NOMO-1 treated with dmso at 0.1 percent for 144 hours (cell line): ENCODE measurements at regions not wholly inside any gene's neighbourhood (a gene's known extent, or its start where the extent isn't known, plus 50 kb on each side); places are given as distances from the start of the nearest gene placed in this dataset.

ENCODE experiments used
- DNase-seq: peaks from one replicate; lab custom pipeline; 2025; ENCODE audit not compliant: unreplicated experiment; lab: John Stamatoyannopoulos, UW

- DNase-seq = no peak
Measured at GRCh38 chr6:95777338-95777737, 200.0 kb downstream of the MANEA start.

DNA sequence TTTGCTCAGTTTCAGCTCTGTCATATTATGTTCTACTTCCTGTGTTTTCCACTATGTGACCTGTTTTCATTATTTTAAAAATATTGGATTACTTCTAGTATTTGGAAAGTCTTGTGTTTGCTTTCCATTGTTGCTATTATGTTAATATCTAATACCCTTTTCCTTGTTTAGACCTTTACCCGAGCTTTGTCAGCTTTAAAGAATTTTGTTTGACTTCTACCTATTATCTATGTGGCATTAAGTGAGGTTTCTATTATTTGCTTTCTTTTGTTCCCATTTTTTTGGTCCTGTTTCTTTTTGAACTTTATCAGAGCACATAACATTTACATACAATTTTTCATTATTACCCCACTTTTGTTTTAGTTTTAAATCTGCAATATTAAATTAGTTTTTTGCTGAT is 202.7 kb downstream of the MANEA start:
- no peak for DNase-seq

- no peak for DNase-seq
Measured at GRCh38 chr6:95784019-95784418, 206.7 kb downstream of the MANEA start.

DNA sequence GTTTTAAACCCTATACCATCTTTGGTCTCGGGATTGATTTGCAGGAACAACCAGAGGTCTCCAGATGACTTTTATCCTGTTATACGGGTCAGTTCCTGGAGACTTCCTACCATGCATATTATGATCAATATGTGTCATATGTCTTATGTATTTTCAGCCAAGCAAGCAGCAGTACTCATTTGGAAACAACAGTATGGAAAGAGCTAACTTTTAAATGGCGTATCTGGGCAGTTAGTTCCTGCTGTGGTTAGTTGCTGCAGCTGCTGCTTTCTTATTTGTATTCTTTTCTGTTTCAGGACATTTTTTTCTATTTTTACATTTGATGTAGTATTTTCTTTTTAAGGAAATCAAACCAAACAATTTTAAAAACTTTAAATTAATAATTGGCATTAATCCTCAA is 207.5 kb downstream of the MANEA start:
- no peak for DNase-seq

DNA sequence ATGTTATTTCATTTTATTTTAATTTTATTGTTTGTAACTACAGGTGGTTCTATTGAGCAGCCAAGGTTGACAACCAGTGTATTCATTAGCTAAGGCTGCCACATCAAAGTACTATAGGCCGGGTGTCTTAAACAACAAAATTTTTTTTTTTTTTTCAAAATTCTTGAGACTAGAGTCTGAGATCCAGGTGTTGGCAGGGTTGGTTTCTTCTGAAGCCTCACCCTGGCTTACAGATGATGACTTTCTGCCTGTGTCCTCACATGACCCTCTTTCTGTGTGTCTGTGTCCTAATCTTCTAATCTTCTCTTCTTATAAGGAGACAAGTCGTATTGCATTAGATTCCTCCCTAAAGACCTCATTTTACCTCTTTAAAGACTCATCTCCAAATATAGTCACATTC is 208.4 kb downstream of the MANEA start:
- DNase-seq = no peak

GRCh38 chr6:95786802-95787201 is 209.5 kb downstream of the MANEA start:
- DNase-seq = no peak

DNA sequence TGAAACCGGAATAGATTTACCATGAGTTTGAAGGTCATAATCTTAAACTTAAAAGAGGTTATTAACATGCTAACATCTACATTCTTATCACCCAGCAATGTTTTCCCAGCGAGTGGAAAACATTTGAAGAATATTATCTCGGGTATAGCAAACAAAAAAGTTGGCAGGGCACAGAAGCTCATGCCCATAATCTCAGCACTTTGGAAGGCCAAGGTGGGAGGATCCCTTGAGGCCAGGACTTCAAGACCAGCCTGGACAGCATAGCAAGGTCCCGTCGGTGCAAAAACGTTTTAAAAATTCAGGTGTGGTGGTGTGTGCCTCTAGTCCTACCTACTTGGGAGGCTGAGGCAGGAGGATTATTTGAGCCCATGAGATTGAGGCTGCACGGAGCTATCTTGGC is 213.5 kb downstream of the MANEA start:
- DNase-seq = no peak

DNA sequence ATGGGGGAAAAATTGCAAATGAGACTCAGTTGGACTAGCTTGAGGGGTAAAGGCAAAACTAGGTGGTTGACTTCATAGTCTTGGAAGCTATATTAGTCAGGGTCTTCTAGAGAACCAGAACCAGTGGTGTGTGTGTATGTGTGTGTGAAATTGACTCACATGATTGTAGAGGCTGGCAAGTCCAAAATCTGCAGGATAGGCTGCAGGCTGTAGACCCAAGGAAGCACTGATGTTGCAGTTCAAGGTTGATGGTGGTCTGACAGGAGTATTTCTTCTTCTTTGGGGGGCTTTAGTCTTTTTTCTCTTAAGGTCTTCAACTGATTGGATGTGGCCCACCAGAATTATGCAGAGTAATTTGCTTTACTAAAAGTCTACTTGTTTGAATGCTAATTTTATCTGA is 217.4 kb downstream of the MANEA start:
- DNase-seq = no peak

- DNase-seq = no peak
Measured at GRCh38 chr6:95795927-95796326, 218.6 kb downstream of the MANEA start.

DNA sequence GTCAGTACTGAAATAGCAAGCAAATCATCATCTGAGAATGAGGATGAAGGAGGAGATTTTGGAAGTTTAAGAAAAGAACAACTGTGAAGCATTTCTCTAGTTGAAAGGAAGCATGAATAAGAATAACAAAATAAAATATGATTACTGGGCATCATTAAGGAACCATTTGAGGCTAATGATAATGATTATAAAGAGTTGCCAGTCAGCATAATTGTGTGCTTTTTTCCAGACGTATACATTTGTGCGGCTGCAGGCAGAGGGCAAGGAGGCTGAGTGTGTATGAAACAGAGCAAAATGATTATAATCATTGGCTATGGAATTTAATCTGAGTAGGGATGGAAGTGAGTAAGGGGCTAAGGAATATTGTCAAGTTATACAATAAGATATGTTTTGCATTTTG is 218.7 kb upstream of the FUT9 start:
- no peak for DNase-seq

DNA sequence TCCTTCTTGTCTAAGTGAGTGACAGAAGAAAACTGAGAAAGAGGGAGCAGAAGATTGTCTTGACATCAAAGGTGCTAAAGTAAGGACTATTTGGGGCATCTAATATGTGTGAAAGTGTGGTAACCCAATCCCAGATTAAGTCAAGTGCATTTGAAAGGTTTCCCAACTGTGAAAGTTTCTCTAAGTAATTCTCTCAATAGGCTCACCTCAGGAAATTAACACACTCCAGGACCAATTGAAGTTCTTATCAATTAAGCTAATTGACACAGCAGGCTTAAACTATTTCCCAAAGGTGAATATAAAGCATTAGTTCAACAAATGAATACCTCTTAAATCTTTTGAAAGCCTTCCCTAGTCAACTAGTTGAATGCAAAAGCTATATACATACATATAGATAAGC is 212.8 kb upstream of the FUT9 start:
- DNase-seq = no peak

GRCh38 chr6:95803889-95804288 is 211.9 kb upstream of the FUT9 start:
- DNase-seq = no peak

DNA sequence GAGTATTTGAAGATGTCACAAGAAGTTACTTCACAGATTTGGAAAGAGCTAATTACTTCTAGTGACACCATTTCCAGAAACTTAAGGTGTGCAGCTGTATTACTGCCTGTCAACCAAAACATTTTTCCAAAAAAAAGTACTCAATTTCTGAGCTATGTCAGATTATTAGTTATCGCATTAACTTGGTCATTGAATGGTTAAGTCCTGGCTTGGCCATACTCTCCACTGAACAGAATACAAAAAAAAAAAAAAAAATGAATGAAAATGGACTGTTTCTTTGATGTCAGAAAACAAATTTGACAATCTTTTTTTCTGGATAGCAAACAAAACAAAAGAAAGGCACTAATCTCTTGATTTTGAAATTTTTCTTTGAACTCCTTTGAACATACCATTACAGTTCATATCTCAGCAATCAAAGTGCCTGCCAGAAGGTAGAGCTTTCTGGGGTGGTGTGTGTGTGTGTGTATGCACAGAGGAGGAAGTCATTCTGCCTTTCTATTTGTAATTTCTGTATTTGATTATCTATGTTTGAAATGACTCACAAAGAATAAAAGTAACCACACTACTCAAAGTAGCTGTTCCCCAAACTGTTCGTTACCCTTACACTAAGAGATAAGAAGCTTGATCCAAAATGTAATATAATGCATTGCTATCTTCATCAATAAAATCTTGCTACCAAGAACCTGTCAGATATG is 210.8 kb upstream of the FUT9 start:
- no peak for DNase-seq

GRCh38 chr6:95805699-95806098 is 210.1 kb upstream of the FUT9 start:
- DNase-seq = no peak

DNA sequence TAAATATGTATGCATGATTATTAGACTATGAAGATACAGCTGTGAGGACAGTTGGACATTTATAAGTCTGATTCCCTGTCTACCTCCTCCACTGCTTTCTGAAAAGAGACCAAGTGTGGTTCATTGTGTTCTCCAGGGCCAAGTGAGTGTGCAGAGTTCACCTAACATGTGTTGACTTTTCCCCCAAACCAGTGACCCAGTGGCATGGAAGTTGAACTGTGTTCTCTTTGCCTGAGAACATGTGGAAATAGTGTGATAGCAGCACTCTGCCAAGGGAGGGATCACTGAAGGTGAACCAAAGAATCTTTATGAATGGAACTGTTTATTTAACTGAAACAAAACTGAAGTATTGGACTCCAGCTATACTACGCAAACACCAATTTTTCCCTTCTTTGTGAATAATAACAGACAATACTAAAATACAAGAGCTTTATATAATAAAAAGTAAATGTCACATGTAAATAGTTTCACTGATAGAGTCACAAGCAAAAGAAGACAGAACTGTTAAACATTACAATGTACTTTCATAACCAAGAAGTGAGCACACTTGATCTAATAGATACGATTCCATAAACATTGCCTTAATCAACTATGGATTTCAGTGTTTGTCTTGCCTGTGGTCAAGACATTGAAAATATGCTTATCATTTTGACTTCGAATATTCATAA is 200.3 kb upstream of the FUT9 start:
- DNase-seq = no peak

DNA sequence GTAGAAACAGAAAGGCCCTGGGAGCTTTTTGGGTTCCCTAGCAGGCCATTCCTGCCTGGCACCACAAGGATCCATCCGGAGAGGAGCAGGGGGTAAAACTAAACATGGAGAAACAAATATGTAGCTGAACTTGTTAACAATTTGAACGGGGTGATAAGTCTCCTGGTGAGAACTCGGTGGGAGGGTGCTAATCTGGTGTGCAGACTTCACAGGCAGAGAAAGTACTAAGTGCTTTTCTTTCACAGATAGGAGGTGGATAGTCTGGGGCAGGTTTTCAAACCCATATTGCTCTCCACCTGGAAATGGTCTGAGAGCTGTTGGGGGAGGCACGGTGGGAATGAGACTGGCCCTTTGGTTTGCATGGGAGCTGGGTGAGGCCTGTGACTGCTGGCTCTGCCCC is 196.3 kb upstream of the FUT9 start:
- no peak for DNase-seq

DNA sequence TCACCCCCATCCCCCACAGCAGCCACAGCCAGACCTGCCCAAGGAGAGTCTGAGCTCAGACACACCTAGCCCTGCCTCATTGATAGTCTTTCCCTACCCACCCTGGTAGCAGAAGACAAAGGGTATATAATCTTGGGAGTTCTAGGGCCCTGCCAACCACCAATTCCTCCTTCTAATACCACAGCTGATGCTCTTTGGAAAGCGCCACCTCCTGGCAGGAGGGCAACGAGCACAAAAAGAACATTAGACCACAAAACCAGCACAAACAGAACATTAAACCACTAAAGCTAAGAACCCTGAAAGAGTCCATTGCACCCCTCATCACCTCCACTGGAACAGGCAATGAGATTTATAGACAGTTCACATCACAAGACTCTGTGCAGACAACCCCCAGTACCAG is 195.8 kb upstream of the FUT9 start:
- DNase-seq = no peak

GRCh38 chr6:95830859-95831557 is 184.8 kb upstream of the FUT9 start:
- no peak for DNase-seq

- DNase-seq = no peak
Measured at GRCh38 chr6:95837890-95838289, 177.9 kb upstream of the FUT9 start.

- DNase-seq = no peak
Measured at GRCh38 chr6:95841560-95841959, 174.2 kb upstream of the FUT9 start.

DNA sequence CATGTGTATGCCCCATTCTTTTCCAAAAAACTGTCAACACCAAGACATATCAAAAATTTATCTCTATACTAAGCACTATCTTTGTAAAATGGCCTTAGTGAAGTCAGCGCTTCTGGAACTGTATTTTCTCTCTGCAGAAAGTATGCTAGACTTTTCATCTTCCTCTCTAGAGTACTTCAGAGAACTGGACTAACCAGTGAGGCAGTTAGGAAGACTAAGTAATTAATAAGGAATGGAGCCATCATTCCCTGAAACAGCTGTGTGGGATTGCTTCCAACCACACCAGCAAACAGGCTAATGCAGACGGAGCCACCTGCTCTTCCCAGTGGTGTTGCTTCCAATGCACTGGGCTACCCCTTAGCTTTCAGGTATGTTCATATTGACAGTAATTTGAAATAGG is 169.1 kb upstream of the FUT9 start:
- no peak for DNase-seq

DNA sequence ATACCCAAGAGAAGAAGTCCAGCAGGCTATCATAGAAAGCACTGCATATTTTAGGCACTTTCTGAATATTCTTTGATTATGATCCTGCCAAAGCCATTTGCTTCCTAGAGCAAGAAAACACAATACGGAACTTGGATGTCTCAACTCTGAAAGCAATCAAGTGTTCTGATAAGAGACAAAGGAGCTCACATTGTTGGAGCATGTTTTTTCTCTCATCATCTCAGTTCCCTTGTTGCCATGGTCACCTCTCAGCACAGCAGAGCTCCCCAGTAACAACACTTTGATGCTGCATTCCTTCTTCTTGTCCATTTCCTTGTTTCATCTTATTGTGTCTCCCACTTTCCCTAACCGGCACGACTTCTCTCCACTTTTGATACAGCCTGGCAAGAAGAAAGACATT is 168.7 kb upstream of the FUT9 start:
- no peak for DNase-seq
